NCI-H2196 (cell line): ENCODE measurements at regions not wholly inside any gene's neighbourhood (a gene's known extent, or its start where the extent isn't known, plus 50 kb on each side); places are given as distances from the start of the nearest gene placed in this dataset.

Source experiments
- DNase-seq: peaks from one replicate; lab custom pipeline; 2025; ENCODE audit not compliant: unreplicated experiment; lab: John Stamatoyannopoulos, UW

DNA sequence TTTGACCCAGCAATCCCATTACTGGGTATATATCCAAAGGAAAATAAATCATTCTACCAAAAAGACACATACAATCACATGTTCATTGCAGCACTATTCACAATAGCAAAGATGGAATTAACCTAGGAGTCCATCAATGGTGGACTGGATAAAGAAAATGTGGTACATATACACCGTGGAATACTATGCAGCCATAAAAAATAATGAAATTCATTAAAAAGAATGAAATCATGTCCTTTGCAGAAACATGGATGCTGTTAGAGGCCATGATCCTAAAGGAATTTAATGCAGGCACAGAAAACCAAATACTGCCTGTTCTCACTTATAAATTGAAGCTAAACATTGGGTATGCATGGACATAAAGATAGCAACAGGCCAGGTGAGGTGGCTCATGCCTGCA lies 61.9 kb upstream of the BMP6 start:
- DNase-seq = no peak

- no peak for DNase-seq
Measured at GRCh38 chr6:7668936-7669335, 57.0 kb upstream of the BMP6 start.

DNA sequence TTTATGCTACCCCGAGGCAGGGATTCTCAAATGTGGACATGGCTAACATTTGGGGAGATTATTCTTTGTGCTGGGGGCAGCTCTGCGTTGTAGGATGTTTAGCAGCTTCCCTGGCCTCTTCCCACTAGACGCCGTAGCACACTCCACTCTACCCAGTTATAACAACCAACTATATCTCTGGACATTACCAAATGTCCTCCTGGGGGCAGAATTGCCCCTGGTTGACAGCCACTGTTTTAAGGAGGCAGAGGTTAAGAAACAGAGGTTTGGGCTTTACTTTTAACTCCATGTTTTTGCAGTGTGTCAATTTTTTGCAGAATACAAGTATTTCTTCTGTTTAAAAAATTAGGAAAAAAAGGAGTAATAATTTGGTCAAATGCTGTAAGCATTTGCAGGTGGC lies 56.2 kb upstream of the BMP6 start:
- DNase-seq = no peak

- no peak for DNase-seq
Measured at GRCh38 chr6:7671076-7671475, 54.8 kb upstream of the BMP6 start.

DNA sequence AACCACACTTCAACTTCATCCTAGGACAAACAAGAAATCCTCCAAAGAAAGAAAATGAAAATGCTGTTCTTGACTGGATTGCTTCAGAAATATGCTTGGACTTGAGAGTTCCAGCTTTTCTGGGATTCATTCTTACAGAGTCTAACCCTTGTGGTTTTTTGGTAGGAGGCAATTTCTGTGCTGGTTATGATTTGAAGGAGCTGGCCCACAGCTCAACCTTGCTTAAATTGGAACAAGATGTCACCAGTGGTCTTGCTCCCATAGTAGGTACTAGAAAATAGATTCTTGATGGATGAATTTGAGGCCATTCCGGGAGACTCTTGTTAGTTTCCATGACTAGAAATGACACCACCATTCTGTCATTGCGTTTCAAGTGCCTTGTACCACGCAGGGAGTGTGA lies 54.3 kb upstream of the BMP6 start:
- DNase-seq = no peak

- no peak for DNase-seq
Measured at GRCh38 chr6:7672066-7673062, 53.5 kb upstream of the BMP6 start.

DNA sequence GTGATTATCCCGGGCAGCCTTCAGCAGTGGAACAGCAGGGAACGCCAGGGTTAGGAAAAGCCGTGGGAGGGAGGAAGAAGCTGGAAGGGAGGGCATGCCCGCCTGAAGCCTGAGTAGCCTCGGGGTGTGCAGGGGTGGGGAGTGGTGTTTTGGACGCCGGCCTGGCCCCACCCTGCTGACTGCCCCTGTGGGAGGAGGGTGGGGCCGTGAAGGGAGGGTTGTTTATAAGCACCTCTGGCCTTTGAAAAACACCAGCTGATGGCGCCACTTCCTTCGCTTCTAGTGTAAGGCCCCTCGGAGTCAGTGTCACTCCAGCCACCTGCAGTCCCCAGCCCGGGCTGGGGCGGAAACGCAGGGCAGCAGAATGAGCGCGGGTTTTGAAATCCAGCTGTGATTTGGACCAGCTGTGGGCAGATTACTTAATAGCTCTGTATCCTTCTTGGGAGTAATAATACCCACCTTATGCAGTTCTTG lies 52.8 kb upstream of the BMP6 start:
- DNase-seq = no peak

DNA sequence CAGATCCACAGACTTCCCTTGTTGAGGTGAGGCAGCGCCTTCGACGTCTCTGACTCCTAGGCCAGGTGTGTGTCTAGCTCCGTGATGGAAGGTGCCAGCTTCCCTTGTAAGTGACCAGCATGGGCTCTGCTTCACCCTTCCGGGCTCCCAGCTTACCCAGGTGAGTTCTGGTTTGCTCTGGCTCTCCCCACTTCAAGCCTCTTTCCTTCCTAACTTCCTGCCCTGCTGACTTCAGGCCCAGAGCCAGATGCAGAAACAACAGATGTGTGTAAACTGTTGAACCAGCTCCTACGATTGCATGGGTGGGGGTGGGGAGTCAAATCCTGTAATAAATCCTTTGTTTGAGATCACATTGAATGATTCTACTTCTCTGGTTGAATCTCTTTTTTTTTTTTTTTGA lies 51.6 kb upstream of the BMP6 start:
- peak; percentile 13 for DNase-seq

DNA sequence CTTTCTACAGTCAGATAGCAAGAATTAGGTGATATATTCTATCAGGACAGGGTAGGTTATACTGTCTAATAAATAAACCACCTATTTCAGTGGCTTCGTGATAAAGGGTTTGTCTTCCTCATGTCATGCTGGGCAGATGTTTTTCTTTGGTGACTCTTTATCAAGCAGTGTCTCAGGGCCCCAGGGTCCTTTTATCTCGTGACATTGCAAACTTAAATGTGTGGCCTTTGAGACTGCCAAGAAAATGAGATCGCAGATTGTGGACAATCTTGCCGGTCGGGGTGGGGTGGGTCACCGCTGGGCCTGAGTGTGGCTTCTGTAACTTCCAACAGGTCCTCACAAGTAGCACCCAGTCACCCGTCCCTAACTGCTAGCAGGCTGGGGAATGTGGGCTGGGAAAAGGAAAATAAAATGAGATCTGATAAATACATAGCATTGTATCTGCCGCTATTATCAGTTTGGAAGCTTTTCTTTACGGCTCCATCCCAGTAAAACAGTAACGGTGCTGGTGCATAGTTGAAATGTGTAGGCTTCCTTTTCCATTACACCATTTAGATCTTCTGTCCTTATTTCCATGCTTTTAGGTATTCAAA lies 50.5 kb upstream of the BMP6 start:
- no peak for DNase-seq
